H1 (cell line): ENCODE measurements at regions not wholly inside any gene's neighbourhood (a gene's known extent, or its start where the extent isn't known, plus 50 kb on each side); places are given as distances from the start of the nearest gene placed in this dataset.

Experiments
- CTCF ChIA-PET: fragments of 300-600 bp; sonication (Branson Sonifier 250); formaldehyde crosslinking; loops from one replicate; lab custom pipeline; 2021; ENCODE audit not compliant: partially characterized antibody; lab: Charles Lee
- POLR2A ChIA-PET: fragments of 300-600 bp; sonication (Branson Sonifier 250); formaldehyde crosslinking; loops from one replicate; lab custom pipeline; 2021; ENCODE audit warnings: inconsistent platforms; ENCODE audit not compliant: partially characterized antibody; lab: Charles Lee
- DNase-seq, 2 experiments: peaks; one replicate each; pipeline versions ENCODE4 v3.0.0 to v3.0.0-alpha.2; 2010 to 2022; ENCODE audit warnings: low spot score in 2 of 2, low read depth in 1 of 2, mixed read lengths in 1 of 2
- FAIRE-seq: peaks from 2 replicates; lab custom pipeline; 2011; peaks lifted over from hg19 to GRCh38; lab: Jason Lieb, UNC
- H2AFZ ChIP-seq: 2 replicates; pipeline ENCODE4 v1.8.1; 2012; ENCODE audit warnings: low read length, inconsistent platforms
- H2AK5ac ChIP-seq: 2 replicates; pipeline ENCODE4 v1.6.1; 2013; ENCODE audit warnings: low read depth, low read length
- H2BK120ac ChIP-seq: replicated peaks from 2 replicates; pipeline ENCODE3; 2013; ENCODE audit warnings: low read depth, low read length, inconsistent platforms
- H2BK12ac ChIP-seq: 2 replicates; pipeline ENCODE4 v1.6.1; 2013; ENCODE audit warnings: low read depth, low read length
- H2BK15ac ChIP-seq: 2 replicates; pipeline ENCODE4 v1.6.1; 2013; ENCODE audit warnings: low read length
- H2BK20ac ChIP-seq: 2 replicates; pipeline ENCODE4 v1.6.1; 2013; ENCODE audit warnings: low read length
- H2BK5ac ChIP-seq: 2 replicates; pipeline ENCODE4 v1.6.1; 2013; ENCODE audit warnings: low read depth, low read length
- H3K14ac ChIP-seq: 2 replicates; pipeline ENCODE4 v1.6.1; 2013; ENCODE audit warnings: inconsistent platforms; ENCODE audit not compliant: insufficient read length
- H3K18ac ChIP-seq: 2 replicates; pipeline ENCODE4 v1.6.1; 2013; ENCODE audit warnings: low read length; ENCODE audit errors: extremely low read depth
- H3K23ac ChIP-seq: 2 replicates; pipeline ENCODE4 v1.6.1; 2013; ENCODE audit warnings: inconsistent platforms; ENCODE audit not compliant: insufficient read length
- H3K23me2 ChIP-seq: 2 replicates; pipeline ENCODE4 v1.6.1; 2013; ENCODE audit warnings: low read depth, low read length
- H3K27ac ChIP-seq: 2 replicates; pipeline ENCODE4 v1.6.1; 2011; ENCODE audit warnings: low read depth, low read length, inconsistent platforms
- H3K27me3 ChIP-seq, 4 experiments: replicated peaks in 1 of 4; 1 replicate in 1 of 4; 2 replicates in 3 of 4; pipeline versions ENCODE4 v1.6.1 to v1.8.1; 2011 to 2013; ENCODE audit warnings: low read length in 3 of 4, mild to moderate bottlenecking in 3 of 4, inconsistent platforms in 2 of 4, mixed read lengths in 2 of 4, moderate library complexity in 1 of 4; ENCODE audit not compliant: control insufficient read depth in 3 of 4, insufficient read depth in 3 of 4; ENCODE audit errors: extremely low read depth in 1 of 4
- H3K36me3 ChIP-seq, 4 experiments: 2 replicates each; pipeline versions ENCODE4 v1.6.1 to v1.8.1; 2011 to 2013; ENCODE audit warnings: mild to moderate bottlenecking in 4 of 4, low read length in 3 of 4, moderate library complexity in 2 of 4, control low read depth in 1 of 4, inconsistent platforms in 1 of 4; ENCODE audit not compliant: insufficient read depth in 4 of 4, control insufficient read depth in 2 of 4
- H3K4ac ChIP-seq: replicated peaks from 2 replicates; pipeline ENCODE3; 2013; ENCODE audit warnings: low read length, low read depth, mixed read lengths, inconsistent platforms; ENCODE audit not compliant: insufficient read length
- H3K4me1 ChIP-seq, 4 experiments: replicated peaks in 1 of 4; 1 replicate in 1 of 4; 2 replicates in 3 of 4; pipeline versions ENCODE4 v1.6.1 to v1.8.1; 2011 to 2013; ENCODE audit warnings: low read length in 3 of 4, inconsistent platforms in 2 of 4, mixed read lengths in 1 of 4; ENCODE audit not compliant: insufficient read depth in 4 of 4, control insufficient read depth in 3 of 4
- H3K4me2 ChIP-seq, 2 experiments: 2 replicates each; pipeline versions ENCODE4 v1.6.1 to v1.8.1; 2011 to 2013; ENCODE audit warnings: low read depth in 2 of 2, low read length in 2 of 2, control low read depth in 1 of 2, inconsistent platforms in 1 of 2, mild to moderate bottlenecking in 1 of 2; ENCODE audit not compliant: insufficient read depth in 1 of 2
- H3K4me3 ChIP-seq, 4 experiments: fragments of 200-600, 300-600 bp in 1 of 4; sonication (generic), shearing (Covaris generic), sonication (Bioruptor Twin) in 1 of 4; 2 replicates each; pipeline versions ENCODE4 v1.5.1 to v1.8.1; 2011 to 2016; ENCODE audit warnings: low read length in 4 of 4, low read depth in 3 of 4, control low read depth in 2 of 4, inconsistent platforms in 2 of 4, mild to moderate bottlenecking in 2 of 4, mixed read lengths in 1 of 4, moderate library complexity in 1 of 4; ENCODE audit not compliant: insufficient read depth in 2 of 4; ENCODE audit errors: extremely low read depth in 1 of 4
- H3K56ac ChIP-seq: replicated peaks from 2 replicates; pipeline ENCODE3; 2013; ENCODE audit warnings: low read depth, mild to moderate bottlenecking, mixed read lengths, low read length, inconsistent platforms; ENCODE audit not compliant: insufficient read length
- H3K79me1 ChIP-seq: 2 replicates; pipeline ENCODE4 v1.6.1; 2013; ENCODE audit warnings: low read depth, low read length, control low read depth
- H3K79me2 ChIP-seq, 2 experiments: 2 replicates each; pipeline versions ENCODE4 v1.6.1 to v1.8.1; 2012 to 2013; ENCODE audit warnings: low read length in 2 of 2, mild to moderate bottlenecking in 2 of 2, inconsistent platforms in 1 of 2; ENCODE audit not compliant: insufficient read depth in 2 of 2, control insufficient read depth in 1 of 2
- H3K9ac ChIP-seq, 4 experiments: replicated peaks in 1 of 4; 1 replicate in 1 of 4; 2 replicates in 3 of 4; pipeline versions ENCODE4 v1.6.1 to v1.8.1; 2011 to 2013; ENCODE audit warnings: low read depth in 3 of 4, low read length in 3 of 4, control low read depth in 2 of 4, mild to moderate bottlenecking in 2 of 4, moderate library complexity in 2 of 4, inconsistent platforms in 1 of 4; ENCODE audit errors: extremely low read depth in 1 of 4
- H3K9me3 ChIP-seq, 2 experiments: 2 replicates each; pipeline versions ENCODE4 v1.6.1 to v1.8.1; 2012 to 2013; ENCODE audit warnings: mild to moderate bottlenecking in 2 of 2, moderate library complexity in 2 of 2, control low read depth in 1 of 2, inconsistent platforms in 1 of 2, low read depth in 1 of 2, low read length in 1 of 2, mixed read lengths in 1 of 2; ENCODE audit not compliant: insufficient read depth in 2 of 2
- H4K20me1 ChIP-seq, 2 experiments: replicated peaks in 1 of 2; 2 replicates each; pipeline versions ENCODE3 to v1.8.1; 2011 to 2013; ENCODE audit warnings: inconsistent platforms in 2 of 2, low read length in 2 of 2, mild to moderate bottlenecking in 1 of 2; ENCODE audit not compliant: insufficient read depth in 2 of 2, control insufficient read depth in 1 of 2
- H4K5ac ChIP-seq: 2 replicates; pipeline ENCODE4 v1.6.1; 2013; ENCODE audit warnings: low read length, low read depth, mixed read lengths, inconsistent platforms; ENCODE audit not compliant: insufficient read length
- H4K8ac ChIP-seq: 2 replicates; pipeline ENCODE4 v1.8.0; 2013; ENCODE audit warnings: mild to moderate bottlenecking, moderate library complexity, low read length, inconsistent platforms; ENCODE audit not compliant: insufficient read depth; ENCODE audit errors: extremely low read depth
- H4K91ac ChIP-seq: replicated peaks from 2 replicates; pipeline ENCODE3; 2013; ENCODE audit warnings: low read length, mixed read lengths, inconsistent platforms; ENCODE audit not compliant: insufficient read length
- KDM1A ChIP-seq: fragments of 200-600, 300-600 bp; sonication (generic); IDR thresholded peaks from 2 replicates; pipeline ENCODE4 v1.7.1; 2016; ENCODE audit warnings: mild to moderate bottlenecking, low read length, borderline replicate concordance
- WGBS, 2 experiments: shearing (Covaris generic) in 1 of 2; methylation state at CpG; one replicate each; pipeline versions ENCODE4 v1.1.6 to v1.1.7; 2013 to 2015; ENCODE audit warnings: low lambda C conversion rate in 2 of 2, mixed read lengths in 2 of 2, inconsistent platforms in 1 of 2, low coverage in 1 of 2, missing lambda C conversion rate in 1 of 2; ENCODE audit not compliant: insufficient replicate concordance in 2 of 2, insufficient coverage in 1 of 2, insufficient read length in 1 of 2; ENCODE audit errors: extremely low coverage in 1 of 2, missing lambda C conversion rate in 1 of 2; 5-methylcytosine and 5-hydroxymethylcytosine counted together
- TF ChIP-seq, protein P1 (sequence below): IDR thresholded peaks from 2 replicates; pipeline ENCODE4 v1.6.1; 2011; ENCODE audit warnings: low read depth, mild to moderate bottlenecking, low read length; ENCODE audit not compliant: insufficient read depth
- TF ChIP-seq, protein P2 (sequence below), 3 experiments: IDR thresholded peaks; 1 replicate in 2 of 3; 2 replicates in 1 of 3; pipeline versions ENCODE4 v1.5.1 to v1.6.1; 2011; ENCODE audit warnings: low read length in 3 of 3, mild to moderate bottlenecking in 3 of 3, inconsistent platforms in 2 of 3, low read depth in 1 of 3, moderate library complexity in 1 of 3; ENCODE audit not compliant: insufficient read depth in 1 of 3; ENCODE audit errors: control extremely low read depth in 1 of 3

DNA sequence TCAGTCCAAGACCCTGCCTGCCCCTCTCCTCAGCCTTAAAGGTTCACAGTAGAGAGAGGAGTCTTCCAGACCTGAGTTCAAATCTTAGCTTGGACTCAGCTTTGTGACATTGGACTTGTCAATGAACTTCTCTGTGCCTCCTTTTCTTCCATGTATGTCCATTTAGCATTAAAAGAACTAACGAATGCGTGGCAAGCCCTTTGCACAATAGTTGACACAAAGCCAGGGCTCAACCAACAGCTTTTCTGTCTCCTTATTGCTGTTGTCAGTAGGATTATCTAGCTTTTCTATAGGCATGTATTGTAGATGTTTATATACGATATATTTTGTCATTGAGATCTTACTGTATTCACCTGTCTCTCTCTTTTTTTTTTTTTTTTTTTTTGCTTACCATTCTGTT, 450.8 kb downstream of the PTPRU start:
- H3K79me2 ChIP-seq: no peaks in the 10 kb centered on the region
- no peak overlapping the region for H4K8ac ChIP-seq
- DNase-seq: no peak
- TF ChIP-seq, protein P1, sequence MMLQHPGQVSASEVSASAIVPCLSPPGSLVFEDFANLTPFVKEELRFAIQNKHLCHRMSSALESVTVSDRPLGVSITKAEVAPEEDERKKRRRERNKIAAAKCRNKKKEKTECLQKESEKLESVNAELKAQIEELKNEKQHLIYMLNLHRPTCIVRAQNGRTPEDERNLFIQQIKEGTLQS: no peak
- no peak for TF ChIP-seq KDM1A
- TF ChIP-seq, protein P2, sequence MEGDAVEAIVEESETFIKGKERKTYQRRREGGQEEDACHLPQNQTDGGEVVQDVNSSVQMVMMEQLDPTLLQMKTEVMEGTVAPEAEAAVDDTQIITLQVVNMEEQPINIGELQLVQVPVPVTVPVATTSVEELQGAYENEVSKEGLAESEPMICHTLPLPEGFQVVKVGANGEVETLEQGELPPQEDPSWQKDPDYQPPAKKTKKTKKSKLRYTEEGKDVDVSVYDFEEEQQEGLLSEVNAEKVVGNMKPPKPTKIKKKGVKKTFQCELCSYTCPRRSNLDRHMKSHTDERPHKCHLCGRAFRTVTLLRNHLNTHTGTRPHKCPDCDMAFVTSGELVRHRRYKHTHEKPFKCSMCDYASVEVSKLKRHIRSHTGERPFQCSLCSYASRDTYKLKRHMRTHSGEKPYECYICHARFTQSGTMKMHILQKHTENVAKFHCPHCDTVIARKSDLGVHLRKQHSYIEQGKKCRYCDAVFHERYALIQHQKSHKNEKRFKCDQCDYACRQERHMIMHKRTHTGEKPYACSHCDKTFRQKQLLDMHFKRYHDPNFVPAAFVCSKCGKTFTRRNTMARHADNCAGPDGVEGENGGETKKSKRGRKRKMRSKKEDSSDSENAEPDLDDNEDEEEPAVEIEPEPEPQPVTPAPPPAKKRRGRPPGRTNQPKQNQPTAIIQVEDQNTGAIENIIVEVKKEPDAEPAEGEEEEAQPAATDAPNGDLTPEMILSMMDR (IDR thresholded peaks at IDR 0.05; ENCODE audit: control extremely low read depth in 1 of 3, insufficient read depth in 1 of 3, low read depth in 1 of 3, low read length in 3 of 3): no peak
- H2AK5ac ChIP-seq: no peak overlapping the region
- FAIRE-seq: no peak
- H3K23me2 ChIP-seq: no peaks in the 10 kb centered on the region
- no peaks in the 10 kb centered on the region for H3K36me3 ChIP-seq
- H3K56ac ChIP-seq: no peak overlapping the region
- no peak overlapping the region for H2BK20ac ChIP-seq
- no peak overlapping the region for H4K91ac ChIP-seq
- no peaks in the 10 kb centered on the region for H3K79me1 ChIP-seq
- no peak overlapping the region for H3K4me3 ChIP-seq
- H2BK15ac ChIP-seq: no peak overlapping the region
- no peaks in the 10 kb centered on the region for H4K20me1 ChIP-seq
- ChIA-PET POLR2A (no interaction called here), CTCF (interaction anchor here (0.6 to 16.4 kb wide), 5 partner anchors 14 to 305 kb away, joined by 3 to 163 read pairs (median 3); no protein-coding TSS in a partner anchor)
- no peak overlapping the region for H3K4me2 ChIP-seq
- H3K23ac ChIP-seq: no peak overlapping the region
- no peak overlapping the region for H3K9ac ChIP-seq
- no peak overlapping the region for H2AFZ ChIP-seq
- no peak overlapping the region for H3K14ac ChIP-seq
- H4K5ac ChIP-seq: no peak overlapping the region
- 0 out of 7 replicates have a peak, but pooled peaks cover 0 to 4% (median 0%) of the 10 kb centered on the region in 4 experiments for H3K27me3 ChIP-seq
- H3K18ac ChIP-seq: no peak overlapping the region
- no peak overlapping the region for H2BK120ac ChIP-seq
- no peak overlapping the region for H3K4ac ChIP-seq
- H2BK5ac ChIP-seq: no peak overlapping the region
- peaks cover 0 to 2% (median 0%) of the 10 kb centered on the region in 4 experiments; a peak in 2 of 7 replicates for H3K4me1 ChIP-seq
- 93% methylated on average over 3 of the region's 3 CpGs; no CpG with 5 or more reads in 1 of the 2 experiments for WGBS, 2 experiments
- no peak overlapping the region for H2BK12ac ChIP-seq
- no peaks in the 10 kb centered on the region for H3K9me3 ChIP-seq
- no peak overlapping the region for H3K27ac ChIP-seq
